WI38 (cell line): ENCODE measurements at regions not wholly inside any gene's neighbourhood (a gene's known extent, or its start where the extent isn't known, plus 50 kb on each side); places are given as distances from the start of the nearest gene placed in this dataset.

Experiments
- H3K4me3 ChIP-seq: 2 replicates; pipeline ENCODE4 v1.5.1; 2011; ENCODE audit warnings: low read depth, mild to moderate bottlenecking, control low read depth, low read length
- TF ChIP-seq, protein P1 (sequence below): IDR thresholded peaks from 2 replicates; pipeline ENCODE4 v1.5.1; 2012; ENCODE audit warnings: low read depth, mild to moderate bottlenecking, control low read depth, low read length

DNA sequence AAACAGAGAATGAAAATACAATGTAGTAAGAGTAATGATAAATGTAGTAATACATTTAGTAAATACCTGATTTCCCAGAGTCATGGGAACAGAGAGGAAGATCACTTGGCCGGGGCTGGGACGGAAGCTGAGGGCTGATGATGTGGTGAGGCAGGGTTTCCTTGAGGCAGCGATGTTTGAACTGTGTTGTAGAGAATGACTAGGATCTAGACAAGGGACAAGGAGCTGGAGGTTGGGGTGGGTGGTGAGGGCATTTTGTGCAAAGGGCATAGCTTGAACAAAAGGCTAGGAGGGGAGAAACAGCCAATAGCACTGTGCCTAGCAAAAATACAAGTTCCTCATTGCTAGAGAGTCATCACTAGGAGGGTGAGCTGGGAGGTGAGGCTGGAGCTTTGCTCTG is 64.3 kb upstream of the RAPGEF2 start:
- H3K4me3 ChIP-seq: no peak overlapping the region
- TF ChIP-seq, protein P1, sequence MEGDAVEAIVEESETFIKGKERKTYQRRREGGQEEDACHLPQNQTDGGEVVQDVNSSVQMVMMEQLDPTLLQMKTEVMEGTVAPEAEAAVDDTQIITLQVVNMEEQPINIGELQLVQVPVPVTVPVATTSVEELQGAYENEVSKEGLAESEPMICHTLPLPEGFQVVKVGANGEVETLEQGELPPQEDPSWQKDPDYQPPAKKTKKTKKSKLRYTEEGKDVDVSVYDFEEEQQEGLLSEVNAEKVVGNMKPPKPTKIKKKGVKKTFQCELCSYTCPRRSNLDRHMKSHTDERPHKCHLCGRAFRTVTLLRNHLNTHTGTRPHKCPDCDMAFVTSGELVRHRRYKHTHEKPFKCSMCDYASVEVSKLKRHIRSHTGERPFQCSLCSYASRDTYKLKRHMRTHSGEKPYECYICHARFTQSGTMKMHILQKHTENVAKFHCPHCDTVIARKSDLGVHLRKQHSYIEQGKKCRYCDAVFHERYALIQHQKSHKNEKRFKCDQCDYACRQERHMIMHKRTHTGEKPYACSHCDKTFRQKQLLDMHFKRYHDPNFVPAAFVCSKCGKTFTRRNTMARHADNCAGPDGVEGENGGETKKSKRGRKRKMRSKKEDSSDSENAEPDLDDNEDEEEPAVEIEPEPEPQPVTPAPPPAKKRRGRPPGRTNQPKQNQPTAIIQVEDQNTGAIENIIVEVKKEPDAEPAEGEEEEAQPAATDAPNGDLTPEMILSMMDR: no peak

- TF ChIP-seq, protein P1: no peak
- H3K4me3 ChIP-seq: no peak overlapping the region
Measured at GRCh38 chr4:159041054-159042034, 61.5 kb upstream of the RAPGEF2 start.

DNA sequence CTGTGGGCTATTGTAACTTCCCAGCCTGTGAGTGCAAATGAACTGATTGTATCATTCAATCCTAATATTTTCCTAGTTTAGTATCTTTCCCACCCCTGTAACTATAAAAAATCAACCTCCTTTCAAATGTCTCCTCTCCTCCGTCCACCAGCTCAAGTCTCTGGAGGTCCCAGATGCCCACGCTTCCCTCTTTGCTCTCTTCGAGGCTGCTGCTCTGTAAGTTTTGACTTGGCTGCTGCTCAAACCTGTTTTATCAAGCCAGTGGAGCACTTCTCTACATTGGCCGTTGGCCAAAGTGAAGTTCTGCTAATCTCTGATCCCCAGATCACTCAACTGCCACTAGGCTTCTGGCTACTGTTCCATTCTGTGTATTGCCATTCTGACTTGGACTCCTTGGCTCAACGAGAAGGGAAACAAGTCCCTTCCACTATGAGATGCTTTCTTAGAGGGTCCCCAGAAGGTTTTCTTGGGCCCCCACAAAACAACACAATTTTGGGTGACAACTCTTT is 60.7 kb upstream of the RAPGEF2 start:
- TF ChIP-seq, protein P1: no peak
- H3K4me3 ChIP-seq: no peak overlapping the region

DNA sequence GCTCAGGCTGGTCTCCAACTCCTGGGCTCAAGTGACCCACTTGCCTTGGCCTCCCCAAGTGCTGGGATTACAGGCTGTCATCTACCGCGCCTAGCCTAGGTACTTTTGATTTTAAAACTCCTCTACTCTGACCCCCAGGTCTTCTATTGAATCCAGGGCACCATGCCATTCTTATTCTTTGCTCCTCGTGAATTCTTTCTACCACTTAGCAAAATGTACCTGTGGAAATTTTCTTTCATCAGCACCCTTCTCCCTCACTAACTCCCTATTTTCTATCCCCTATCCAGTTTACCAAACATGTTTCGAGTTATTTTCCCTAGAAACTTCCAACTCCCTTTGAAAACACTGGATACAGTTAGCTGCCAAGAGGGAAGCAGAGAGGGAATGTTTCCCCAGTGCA is 60.0 kb upstream of the RAPGEF2 start:
- TF ChIP-seq, protein P1: no peak
- H3K4me3 ChIP-seq: no peak overlapping the region

DNA sequence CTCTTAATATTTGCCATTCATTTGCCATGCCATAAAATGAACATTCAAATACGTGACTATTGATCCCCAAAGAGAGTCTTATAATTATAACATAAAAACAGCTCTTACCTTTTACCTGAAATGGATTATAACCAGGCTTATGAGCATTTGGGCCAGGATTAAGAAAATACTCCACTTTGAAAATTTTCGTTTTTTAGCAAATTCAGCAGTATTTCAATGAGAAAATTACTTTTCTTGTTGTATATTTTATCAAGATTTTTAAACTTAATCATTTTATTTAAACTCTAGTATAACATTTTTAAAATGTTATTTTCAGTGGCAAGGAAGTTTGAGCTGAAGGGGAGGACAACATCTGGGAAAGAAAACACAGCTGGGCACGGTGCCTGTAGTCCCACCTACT is 59.0 kb upstream of the RAPGEF2 start:
- H3K4me3 ChIP-seq: no peak overlapping the region
- TF ChIP-seq, protein P1: no peak

- TF ChIP-seq, protein P1: no peak
- H3K4me3 ChIP-seq: no peak overlapping the region
Measured at GRCh38 chr4:159045321-159045720, 57.6 kb upstream of the RAPGEF2 start.

- H3K4me3 ChIP-seq: no peak overlapping the region
- TF ChIP-seq, protein P1: no peak
Measured at GRCh38 chr4:159046683-159047082, 56.2 kb upstream of the RAPGEF2 start.
